ENCODE measurements at regions not wholly inside any gene's neighbourhood (a gene's known extent, or its start where the extent isn't known, plus 50 kb on each side); places are given as distances from the start of the nearest gene placed in this dataset.
"Not testable (repeated sequence)": the region's sequence is repeated elsewhere in the genome, so short reads cannot be mapped to it uniquely, and the experiment has no call there.

DNA sequence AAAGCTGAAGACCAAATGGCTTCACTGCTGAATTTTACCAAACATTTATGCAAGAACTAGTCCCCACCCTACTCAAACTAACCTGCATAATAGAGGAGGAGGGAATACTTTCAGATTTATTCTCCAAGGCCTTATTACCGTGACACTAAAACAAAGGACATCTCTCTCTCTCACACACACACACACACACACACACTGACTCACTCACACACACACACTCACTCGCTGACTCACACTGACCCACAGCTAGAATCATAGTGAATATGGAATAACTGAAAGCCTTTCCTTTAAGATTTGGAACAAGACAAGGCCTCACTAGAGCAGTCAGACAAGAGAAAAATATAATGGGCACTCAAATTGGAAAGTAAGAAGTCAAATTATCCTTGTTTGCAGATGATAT lies 1014.1 kb downstream of the TMTC2 start (continued):
- no peak for TF ChIP-seq RFX5 (IDR thresholded peaks at IDR 0.05; ENCODE audit: borderline replicate concordance, low read depth, low read length)

DNA sequence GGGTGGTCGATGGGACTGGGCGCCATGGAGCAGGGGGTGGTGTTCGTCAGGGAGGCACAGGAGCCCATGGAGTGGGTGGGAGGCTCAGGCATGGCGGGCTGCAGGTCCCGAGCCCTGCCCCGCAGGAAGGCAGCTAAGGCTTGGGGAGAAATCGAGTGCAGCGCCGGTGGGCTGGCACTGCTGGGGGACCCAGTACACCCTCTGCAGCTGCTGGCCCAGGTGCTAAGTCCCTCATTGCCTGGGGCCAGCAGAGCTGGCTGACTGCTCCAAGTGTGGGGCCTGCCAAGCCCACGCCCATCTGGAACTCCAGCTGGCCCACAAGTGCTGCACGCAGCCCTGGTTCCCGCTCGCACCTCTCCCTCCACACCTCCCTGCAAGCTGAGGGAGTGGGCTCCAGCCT lies 1009.6 kb downstream of the TMTC2 start:
- CTCF ChIA-PET (ENCODE audit: partially characterized antibody), result not testable (repeated sequence)

More for the DNA sequence above, 1009.6 kb downstream of the TMTC2 start:
- H3K4me2 ChIP-seq (ENCODE audit: insufficient read depth in 1 of 2, low read depth in 2 of 2, low read length in 2 of 2); H4K8ac ChIP-seq (ENCODE audit: extremely low read depth, insufficient read depth, low read length); H2BK15ac ChIP-seq (ENCODE audit: low read length); H3K23me2 ChIP-seq (ENCODE audit: low read depth, low read length); H4K5ac ChIP-seq (ENCODE audit: insufficient read length, low read depth, low read length); POLR2A ChIA-PET (ENCODE audit: partially characterized antibody); H3K4me3 ChIP-seq (ENCODE audit: extremely low read depth in 1 of 4, insufficient read depth in 2 of 4, low read depth in 3 of 4, low read length in 4 of 4); H3K27me3 ChIP-seq (replicated peaks in 1 of 4; ENCODE audit: control insufficient read depth in 3 of 4, extremely low read depth in 1 of 4, insufficient read depth in 3 of 4, low read length in 3 of 4); H3K9ac ChIP-seq (replicated peaks in 1 of 4; ENCODE audit: extremely low read depth in 1 of 4, low read depth in 3 of 4, low read length in 3 of 4); H3K56ac ChIP-seq (replicated peaks; ENCODE audit: insufficient read length, low read depth, low read length); H3K9me3 ChIP-seq (ENCODE audit: insufficient read depth in 2 of 2, low read depth in 1 of 2, low read length in 1 of 2); H3K18ac ChIP-seq (ENCODE audit: extremely low read depth, low read length); H2BK5ac ChIP-seq (ENCODE audit: low read depth, low read length); H2BK20ac ChIP-seq (ENCODE audit: low read length); H2AK5ac ChIP-seq (ENCODE audit: low read depth, low read length); H3K4ac ChIP-seq (replicated peaks; ENCODE audit: insufficient read length, low read depth, low read length); H4K91ac ChIP-seq (replicated peaks; ENCODE audit: insufficient read length, low read length); H4K20me1 ChIP-seq (replicated peaks in 1 of 2; ENCODE audit: control insufficient read depth in 1 of 2, insufficient read depth in 2 of 2, low read length in 2 of 2); H3K27ac ChIP-seq (ENCODE audit: low read depth, low read length); H2BK12ac ChIP-seq (ENCODE audit: low read depth, low read length); H3K79me2 ChIP-seq (ENCODE audit: control insufficient read depth in 1 of 2, insufficient read depth in 2 of 2, low read length in 2 of 2); FAIRE-seq; H2AFZ ChIP-seq (ENCODE audit: low read length); H3K14ac ChIP-seq (ENCODE audit: insufficient read length); H3K4me1 ChIP-seq (replicated peaks in 1 of 4; ENCODE audit: control insufficient read depth in 3 of 4, insufficient read depth in 4 of 4, low read length in 3 of 4); H3K79me1 ChIP-seq (ENCODE audit: low read depth, low read length); DNase-seq (ENCODE audit: low read depth in 1 of 2, low spot score in 2 of 2); H3K36me3 ChIP-seq (ENCODE audit: control insufficient read depth in 2 of 4, insufficient read depth in 4 of 4, low read length in 3 of 4); H2BK120ac ChIP-seq (replicated peaks; ENCODE audit: low read depth, low read length); H3K23ac ChIP-seq (ENCODE audit: insufficient read length): not testable (repeated sequence)
- 98% methylated on average over 13 of the region's 13 CpGs; no CpG with 5 or more reads in 1 of the 2 experiments for WGBS, 2 experiments (ENCODE audit: extremely low coverage in 1 of 2, insufficient coverage in 1 of 2, insufficient read length in 1 of 2, insufficient replicate concordance in 2 of 2, low coverage in 1 of 2, low lambda C conversion rate in 2 of 2, missing lambda C conversion rate in 1 of 2)

All from H1 (cell line).